ENCODE measurements at regions not wholly inside any gene's neighbourhood (a gene's known extent, or its start where the extent isn't known, plus 50 kb on each side); places are given as distances from the start of the nearest gene placed in this dataset.
A peak's percentile ranks its signal among the peaks of the same experiment; 100 is the strongest.
"Not testable (repeated sequence)": the region's sequence is repeated elsewhere in the genome, so short reads cannot be mapped to it uniquely, and the experiment has no call there.

- DNase-seq (no peak), ATAC-seq (replicated peaks) (no peak)
- Mint-ChIP-seq H3K4me1 (ENCODE audit: low read depth in 2 of 2) (no peaks in the 10 kb centered on the region), H3K4me3 (no peak overlapping the region), H3K9me3 (no peaks in the 10 kb centered on the region), H3K27ac (no peak overlapping the region), H3K27me3 (no peaks in the 10 kb centered on the region), H3K36me3 (ENCODE audit: insufficient read depth) (peaks cover 2% of the 10 kb centered on the region)
Observed at GRCh38 chrX:40984962-40985361, 100.3 kb upstream of the USP9X start.

- DNase-seq (no peak), ATAC-seq (replicated peaks) (no peak)
- Mint-ChIP-seq H3K27ac (no peak overlapping the region), H3K4me1 (ENCODE audit: low read depth in 2 of 2) (no peaks in the 10 kb centered on the region), H3K9me3 (no peaks in the 10 kb centered on the region), H3K4me3 (no peak overlapping the region), H3K27me3 (no peaks in the 10 kb centered on the region), H3K36me3 (ENCODE audit: insufficient read depth) (no peaks in the 10 kb centered on the region)
Observed at GRCh38 chrX:40987413-40987812, 97.8 kb upstream of the USP9X start.

- no peak for ATAC-seq (replicated peaks)
- no peak overlapping the region for H3K4me3 Mint-ChIP-seq
- no peaks in the 10 kb centered on the region for H3K27me3 Mint-ChIP-seq
Observed at GRCh38 chrX:40988100-40988499, 97.1 kb upstream of the USP9X start.

GRCh38 chrX:40993395-40993794 is 91.8 kb upstream of the USP9X start:
- not testable (repeated sequence) for H3K9me3 Mint-ChIP-seq; H3K4me1 Mint-ChIP-seq (ENCODE audit: low read depth in 2 of 2); DNase-seq; H3K36me3 Mint-ChIP-seq (ENCODE audit: insufficient read depth); H3K27ac Mint-ChIP-seq; H3K27me3 Mint-ChIP-seq; ATAC-seq (replicated peaks); H3K4me3 Mint-ChIP-seq

More at GRCh38 chrX:40988100-40988499, 97.1 kb upstream of the USP9X start:
- H3K9me3 Mint-ChIP-seq = no peaks in the 10 kb centered on the region
- H3K27ac Mint-ChIP-seq = no peak overlapping the region
- no peaks in the 10 kb centered on the region for H3K4me1 Mint-ChIP-seq (ENCODE audit: low read depth in 2 of 2)
- no peak for DNase-seq
- H3K36me3 Mint-ChIP-seq (ENCODE audit: insufficient read depth) = no peaks in the 10 kb centered on the region

GRCh38 chrX:40996886-40997530 is 88.2 kb upstream of the USP9X start:
- no peak for DNase-seq
- H3K4me3 Mint-ChIP-seq = no peak overlapping the region
- ATAC-seq (replicated peaks) = peak; percentile 42

GRCh38 chrX:40998123-40998522 is 87.1 kb upstream of the USP9X start:
- Mint-ChIP-seq H3K4me3 (no peak overlapping the region), H3K9me3 (no peaks in the 10 kb centered on the region), H3K36me3 (ENCODE audit: insufficient read depth) (no peaks in the 10 kb centered on the region), H3K4me1 (ENCODE audit: low read depth in 2 of 2) (no peaks in the 10 kb centered on the region), H3K27ac (no peak overlapping the region), H3K27me3 (no peaks in the 10 kb centered on the region)
- no peak for DNase-seq
- ATAC-seq (replicated peaks) = no peak

More at GRCh38 chrX:40996886-40997530, 88.2 kb upstream of the USP9X start:
- no peak overlapping the region for H3K27ac Mint-ChIP-seq
- H3K9me3 Mint-ChIP-seq = no peaks in the 10 kb centered on the region
- no peaks in the 10 kb centered on the region for H3K27me3 Mint-ChIP-seq
- H3K36me3 Mint-ChIP-seq (ENCODE audit: insufficient read depth) = no peaks in the 10 kb centered on the region
- no peaks in the 10 kb centered on the region for H3K4me1 Mint-ChIP-seq (ENCODE audit: low read depth in 2 of 2)

- peaks cover 0 to 4% of the 10 kb centered on the region in 2 donors for H3K4me1 Mint-ChIP-seq (ENCODE audit: low read depth in 2 of 2)
- no peaks in the 10 kb centered on the region for H3K9me3 Mint-ChIP-seq
- no peaks in the 10 kb centered on the region for H3K36me3 Mint-ChIP-seq (ENCODE audit: insufficient read depth)
- DNase-seq (no peak), ATAC-seq (replicated peaks) (no peak)
- H3K27ac Mint-ChIP-seq = no peak overlapping the region
- H3K4me3 Mint-ChIP-seq = no peak overlapping the region
- no peaks in the 10 kb centered on the region for H3K27me3 Mint-ChIP-seq
Observed at GRCh38 chrX:41001327-41001726, 83.9 kb upstream of the USP9X start.

- H3K9me3 Mint-ChIP-seq = no peaks in the 10 kb centered on the region
- DNase-seq (no peak), ATAC-seq (replicated peaks) (no peak)
- peaks cover 0 to 4% of the 10 kb centered on the region in 2 donors for H3K4me1 Mint-ChIP-seq (ENCODE audit: low read depth in 2 of 2)
- no peaks in the 10 kb centered on the region for H3K27me3 Mint-ChIP-seq
- H3K4me3 Mint-ChIP-seq = no peak overlapping the region
- no peak overlapping the region for H3K27ac Mint-ChIP-seq
- H3K36me3 Mint-ChIP-seq (ENCODE audit: insufficient read depth) = no peaks in the 10 kb centered on the region
Observed at GRCh38 chrX:41002026-41002425, 83.2 kb upstream of the USP9X start.

GRCh38 chrX:41003506-41004270 is 81.6 kb upstream of the USP9X start:
- H3K4me1 Mint-ChIP-seq (ENCODE audit: low read depth in 2 of 2) = peaks cover 0 to 4% of the 10 kb centered on the region in 2 donors
- no peaks in the 10 kb centered on the region for H3K27me3 Mint-ChIP-seq
- H3K36me3 Mint-ChIP-seq (ENCODE audit: insufficient read depth) = no peaks in the 10 kb centered on the region
- no peaks in the 10 kb centered on the region for H3K9me3 Mint-ChIP-seq
- H3K27ac Mint-ChIP-seq = no peak overlapping the region
- ATAC-seq (replicated peaks) (no peak), DNase-seq (no peak)
- H3K4me3 Mint-ChIP-seq = no peak overlapping the region

- Mint-ChIP-seq H3K9me3 (no peaks in the 10 kb centered on the region), H3K27me3 (no peaks in the 10 kb centered on the region), H3K27ac (no peak overlapping the region), H3K36me3 (ENCODE audit: insufficient read depth) (no peaks in the 10 kb centered on the region), H3K4me1 (ENCODE audit: low read depth in 2 of 2) (peaks cover 5 to 7% of the 10 kb centered on the region in 2 donors), H3K4me3 (no peak overlapping the region)
- no peak for ATAC-seq (replicated peaks)
- DNase-seq = no peak
Observed at GRCh38 chrX:41005445-41005992, 79.7 kb upstream of the USP9X start.

- Mint-ChIP-seq H3K9me3 (no peaks in the 10 kb centered on the region), H3K36me3 (ENCODE audit: insufficient read depth) (no peaks in the 10 kb centered on the region)
Observed at GRCh38 chrX:41009850-41010846, 75.1 kb upstream of the USP9X start.

GRCh38 chrX:41014776-41015360 is 70.4 kb upstream of the USP9X start:
- ATAC-seq (replicated peaks) (no peak), DNase-seq (no peak)
- Mint-ChIP-seq H3K4me3 (no peak overlapping the region), H3K36me3 (ENCODE audit: insufficient read depth) (no peaks in the 10 kb centered on the region), H3K27me3 (peaks cover 0 to 8% of the 10 kb centered on the region in 2 donors), H3K4me1 (ENCODE audit: low read depth in 2 of 2) (peaks cover 5 to 6% of the 10 kb centered on the region in 2 donors), H3K27ac (no peak overlapping the region), H3K9me3 (no peaks in the 10 kb centered on the region)

More at GRCh38 chrX:41009850-41010846, 75.1 kb upstream of the USP9X start:
- Mint-ChIP-seq H3K4me1 (ENCODE audit: low read depth in 2 of 2) (peaks cover 8 to 10% of the 10 kb centered on the region in 2 donors), H3K4me3 (peak overlapping the region; percentile 67 to 68), H3K27ac (peak overlapping the region; percentile 52 to 85), H3K27me3 (no peaks in the 10 kb centered on the region)
- ATAC-seq (replicated peaks) = peak; percentile 93
- peak; percentile 9 to 21 (median 20) for DNase-seq

GRCh38 chrX:41017785-41018184 is 67.5 kb upstream of the USP9X start:
- not testable (repeated sequence) for H3K9me3 Mint-ChIP-seq; DNase-seq; H3K4me1 Mint-ChIP-seq (ENCODE audit: low read depth in 2 of 2); H3K27ac Mint-ChIP-seq; H3K27me3 Mint-ChIP-seq; ATAC-seq (replicated peaks); H3K36me3 Mint-ChIP-seq (ENCODE audit: insufficient read depth); H3K4me3 Mint-ChIP-seq

All from effector memory CD8-positive, alpha-beta T cell (primary cell).